GM13977 (cell line): ENCODE measurements at regions not wholly inside any gene's neighbourhood (a gene's known extent, or its start where the extent isn't known, plus 50 kb on each side); places are given as distances from the start of the nearest gene placed in this dataset.

Source experiments
- DNase-seq: peaks from one replicate; pipeline ENCODE4 v3.0.0; 2012; ENCODE audit warnings: low spot score
- CTCF ChIP-seq: IDR thresholded peaks from 2 replicates; pipeline ENCODE4 v1.5.1; 2012; ENCODE audit warnings: mild to moderate bottlenecking, control low read depth; ENCODE audit not compliant: insufficient read depth; ENCODE audit errors: extremely low read depth, missing control alignments
- in situ Hi-C: fragments of 300-500 bp; cut with MboI; formaldehyde crosslinking; loops from one replicate; pipeline ENCODE4 v1.12.0; 2022; ENCODE audit warnings: low sequenced_read_pairs, low pct_unique_long_range_greater_than_20kb, mixed read lengths, inconsistent platforms; ENCODE audit not compliant: unreplicated experiment

- no peak for DNase-seq
- in situ Hi-C loops = no loop called here
- no peak for TF ChIP-seq CTCF
Observed at GRCh38 chr12:25854991-25855390, 103.5 kb upstream of the RASSF8 start.

GRCh38 chr12:25855716-25856115 lies 102.8 kb upstream of the RASSF8 start:
- in situ Hi-C loops = no loop called here
- no peak for DNase-seq
- no peak for TF ChIP-seq CTCF

- no peak for TF ChIP-seq CTCF
- DNase-seq = no peak
- in situ Hi-C loops = no loop called here
Observed at GRCh38 chr12:25859976-25860375, 98.5 kb upstream of the RASSF8 start.

- DNase-seq = no peak
- in situ Hi-C loops = no loop called here
- no peak for TF ChIP-seq CTCF
Observed at GRCh38 chr12:25861226-25861625, 97.3 kb upstream of the RASSF8 start.

- TF ChIP-seq CTCF = no peak
- in situ Hi-C loops = no loop called here
- DNase-seq = no peak
Observed at GRCh38 chr12:25864306-25865276, 93.9 kb upstream of the RASSF8 start.

GRCh38 chr12:25866586-25867378 lies 91.7 kb upstream of the RASSF8 start:
- no peak for DNase-seq
- no peak for TF ChIP-seq CTCF
- in situ Hi-C loops = no loop called here
